ENCODE measurements at regions not wholly inside any gene's neighbourhood (a gene's known extent, or its start where the extent isn't known, plus 50 kb on each side); places are given as distances from the start of the nearest gene placed in this dataset.

- TF ChIP-seq GATA2 (IDR thresholded peaks at IDR 0.05; ENCODE audit: low read depth, low read length) (no peak), GATA3 (IDR thresholded peaks at IDR 0.05; ENCODE audit: low read depth, low read length) (no peak)
Measured at GRCh38 chr4:58957711-58958110, 1847.5 kb upstream of the IGFBP7 start.
